ENCODE measurements at regions not wholly inside any gene's neighbourhood (a gene's known extent, or its start where the extent isn't known, plus 50 kb on each side); places are given as distances from the start of the nearest gene placed in this dataset.

- Histone ChIP-seq H3K4me3 (ENCODE audit: low read length, poor library complexity, severe bottlenecking) (no peak overlapping the region), H3K4me1 (ENCODE audit: insufficient read depth, low read length, poor library complexity, severe bottlenecking) (no peaks in the 10 kb centered on the region), H3K9me2 (replicated peaks; ENCODE audit: low read depth, low read length) (no peaks in the 10 kb centered on the region), H3K9me3 (ENCODE audit: insufficient read depth, low read depth, low read length) (no peaks in the 10 kb centered on the region), H3K4me2 (ENCODE audit: low read depth, low read length, poor library complexity, severe bottlenecking) (no peak overlapping the region), H3K36me3 (ENCODE audit: insufficient read depth, low read length) (no peaks in the 10 kb centered on the region), H3K79me2 (ENCODE audit: insufficient read depth, low read length) (no peaks in the 10 kb centered on the region), H2AFZ (ENCODE audit: low read length) (no peak overlapping the region), H3K27me3 (ENCODE audit: insufficient read depth, low read length, poor library complexity, severe bottlenecking) (no peaks in the 10 kb centered on the region), H4K20me1 (ENCODE audit: insufficient read depth, low read length, poor library complexity, severe bottlenecking) (no peaks in the 10 kb centered on the region), H3K9ac (ENCODE audit: low read depth, low read length, poor library complexity, severe bottlenecking) (no peak overlapping the region), H3F3A (ENCODE audit: low read depth) (no peaks in the 10 kb centered on the region)
- TF ChIP-seq EZH2phosphoT487 (IDR thresholded peaks at IDR 0.05; ENCODE audit: borderline replicate concordance), result no peak
- no peak for TF ChIP-seq CTCF (conservative IDR thresholded peaks at IDR 0.05; ENCODE audit: low read length)
These were observed 466.1 kb downstream of the EDEM1 start for GRCh38 chr3:5653426-5654143.

DNA sequence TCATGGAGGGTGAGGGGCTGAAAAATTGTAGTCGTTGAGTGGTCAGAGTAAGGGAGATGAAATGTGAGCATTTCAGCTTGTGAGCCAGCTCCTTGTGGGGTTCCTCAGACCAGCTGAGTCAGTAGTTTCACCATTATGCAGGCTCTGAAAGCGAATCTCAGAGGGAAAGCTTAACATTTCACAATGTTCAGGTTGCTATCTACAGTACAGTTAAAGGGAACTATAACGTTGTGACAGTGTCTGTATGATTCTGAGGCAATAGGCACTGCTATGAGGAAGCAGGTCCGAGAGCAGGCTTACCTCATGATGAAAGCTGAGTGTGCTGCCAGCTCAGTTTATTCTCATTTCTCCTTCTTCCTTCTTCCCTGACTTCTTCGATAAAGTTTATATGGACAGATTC, 469.6 kb downstream of the EDEM1 start:
- H3K9ac ChIP-seq (ENCODE audit: low read depth, low read length, poor library complexity, severe bottlenecking), result no peak overlapping the region
- no peaks in the 10 kb centered on the region for H3K4me1 ChIP-seq (ENCODE audit: insufficient read depth, low read length, poor library complexity, severe bottlenecking)
- no peak overlapping the region for H3K4me2 ChIP-seq (ENCODE audit: low read depth, low read length, poor library complexity, severe bottlenecking)
- TF ChIP-seq CTCF (conservative IDR thresholded peaks at IDR 0.05; ENCODE audit: low read length), result no peak
- TF ChIP-seq EZH2phosphoT487 (IDR thresholded peaks at IDR 0.05; ENCODE audit: borderline replicate concordance), result no peak
- H2AFZ ChIP-seq (ENCODE audit: low read length), result no peak overlapping the region
- H3K36me3 ChIP-seq (ENCODE audit: insufficient read depth, low read length), result no peaks in the 10 kb centered on the region
- H3K79me2 ChIP-seq (ENCODE audit: insufficient read depth, low read length), result no peaks in the 10 kb centered on the region
- H3K27me3 ChIP-seq (ENCODE audit: insufficient read depth, low read length, poor library complexity, severe bottlenecking), result no peaks in the 10 kb centered on the region
- H3K9me2 ChIP-seq (replicated peaks; ENCODE audit: low read depth, low read length), result no peaks in the 10 kb centered on the region
- H3K9me3 ChIP-seq (ENCODE audit: insufficient read depth, low read depth, low read length), result no peaks in the 10 kb centered on the region
- H3F3A ChIP-seq (ENCODE audit: low read depth), result no peaks in the 10 kb centered on the region
- H3K4me3 ChIP-seq (ENCODE audit: low read length, poor library complexity, severe bottlenecking), result no peak overlapping the region
- H4K20me1 ChIP-seq (ENCODE audit: insufficient read depth, low read length, poor library complexity, severe bottlenecking), result no peaks in the 10 kb centered on the region

GRCh38 chr3:5663601-5664000, 476.1 kb downstream of the EDEM1 start:
- Histone ChIP-seq H2AFZ (ENCODE audit: low read length) (no peak overlapping the region), H3K36me3 (ENCODE audit: insufficient read depth, low read length) (no peaks in the 10 kb centered on the region), H3F3A (ENCODE audit: low read depth) (no peaks in the 10 kb centered on the region), H3K27me3 (ENCODE audit: insufficient read depth, low read length, poor library complexity, severe bottlenecking) (no peaks in the 10 kb centered on the region), H3K9ac (ENCODE audit: low read depth, low read length, poor library complexity, severe bottlenecking) (no peak overlapping the region), H3K9me2 (replicated peaks; ENCODE audit: low read depth, low read length) (no peaks in the 10 kb centered on the region), H3K9me3 (ENCODE audit: insufficient read depth, low read depth, low read length) (peaks cover 5% of the 10 kb centered on the region; the same call in 1 of the 2 replicates), H3K4me1 (ENCODE audit: insufficient read depth, low read length, poor library complexity, severe bottlenecking) (no peaks in the 10 kb centered on the region), H4K20me1 (ENCODE audit: insufficient read depth, low read length, poor library complexity, severe bottlenecking) (no peaks in the 10 kb centered on the region), H3K4me3 (ENCODE audit: low read length, poor library complexity, severe bottlenecking) (no peak overlapping the region), H3K4me2 (ENCODE audit: low read depth, low read length, poor library complexity, severe bottlenecking) (no peak overlapping the region), H3K79me2 (ENCODE audit: insufficient read depth, low read length) (no peaks in the 10 kb centered on the region)
- TF ChIP-seq CTCF (conservative IDR thresholded peaks at IDR 0.05; ENCODE audit: low read length), result no peak
- TF ChIP-seq EZH2phosphoT487 (IDR thresholded peaks at IDR 0.05; ENCODE audit: borderline replicate concordance), result no peak

All from Loucy (cell line).